Nucleus accumbens (tissue), 56 donors: ENCODE measurements at regions not wholly inside any gene's neighbourhood (a gene's known extent, or its start where the extent isn't known, plus 50 kb on each side); places are given as distances from the start of the nearest gene placed in this dataset.

Source experiments
- DNase-seq, 56 donors: peaks; one replicate each; lab custom pipeline; 2025; lab: John Stamatoyannopoulos, UW

DNA sequence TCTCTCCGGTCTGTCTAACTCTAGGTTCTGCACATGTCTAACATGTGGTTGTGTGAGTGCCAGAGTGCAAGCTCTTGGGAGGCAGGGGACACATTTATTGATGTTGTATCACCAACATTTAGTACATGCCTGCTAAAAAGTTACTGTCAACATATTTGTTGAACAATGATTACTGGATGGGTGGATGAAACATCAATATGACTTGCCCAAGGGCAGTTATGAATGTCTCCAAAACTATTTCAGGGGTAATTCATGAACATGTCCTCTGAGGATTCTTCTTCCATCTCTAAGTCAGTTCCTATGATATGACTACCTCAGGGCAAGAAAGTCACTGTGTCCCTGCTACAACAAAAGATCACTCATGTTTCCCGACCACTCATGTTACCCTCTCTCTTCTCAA, 91.3 kb upstream of the STEAP1B start:
- no peak for DNase-seq

GRCh38 chr7:22589641-22590201, 89.7 kb upstream of the STEAP1B start:
- DNase-seq = peak in 13 of 56 donors; percentile 5 to 49 (median 28)

- DNase-seq = no peak
Observed at GRCh38 chr7:22588351-22588750, 88.4 kb upstream of the STEAP1B start.

DNA sequence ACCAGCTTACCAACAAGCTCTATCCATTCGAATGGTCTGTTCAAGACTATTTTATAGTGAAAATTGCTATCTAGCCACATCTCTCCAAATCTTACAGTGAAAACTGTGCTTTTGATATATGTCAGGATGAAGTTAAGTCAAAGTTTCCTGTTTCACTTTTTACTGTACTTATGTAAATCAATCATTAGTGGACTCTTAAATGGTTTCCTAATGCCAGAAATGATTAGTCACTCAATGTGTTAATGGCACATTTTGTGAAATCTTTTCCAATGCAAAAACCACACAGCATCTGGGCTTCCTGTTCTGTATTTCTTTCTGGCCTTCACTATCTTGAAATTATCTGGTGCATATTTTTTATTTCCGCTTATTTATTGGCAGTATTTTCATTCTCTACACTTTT, 87.3 kb upstream of the STEAP1B start:
- DNase-seq = no peak

- DNase-seq = no peak
Observed at GRCh38 chr7:22586786-22587140, 86.8 kb upstream of the STEAP1B start.

DNA sequence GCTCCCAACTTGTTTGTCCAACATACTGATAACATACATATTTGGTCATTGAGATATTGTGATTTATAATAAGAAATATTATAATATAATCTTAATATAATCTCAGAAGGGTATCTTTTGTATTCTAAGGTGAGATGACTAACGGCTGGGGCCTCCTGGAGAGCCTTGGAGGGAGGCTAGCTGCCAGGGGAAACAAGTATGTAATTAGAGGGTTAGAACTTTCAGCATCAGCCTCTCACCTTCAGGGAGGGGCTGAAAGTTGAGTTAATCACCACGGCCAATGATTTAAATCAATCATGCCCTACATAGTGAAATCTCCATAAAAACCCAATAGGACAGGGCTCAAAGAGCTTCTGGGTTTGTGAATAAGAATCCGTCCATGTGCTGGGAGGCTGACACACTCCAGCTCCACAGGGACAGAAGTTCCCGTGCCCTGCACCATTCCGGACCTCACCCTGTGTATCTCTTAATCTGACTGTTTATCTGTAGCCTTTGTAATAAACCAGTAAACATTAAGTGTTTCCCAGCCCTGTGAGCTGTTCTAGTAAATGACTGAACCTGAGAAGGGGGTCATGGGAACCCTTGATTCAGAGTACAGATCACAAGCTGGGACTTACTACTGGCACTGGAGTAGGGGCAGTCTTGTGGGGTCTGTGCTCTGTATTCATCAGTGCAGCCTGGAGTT, 86.3 kb upstream of the STEAP1B start:
- DNase-seq = no peak

GRCh38 chr7:22584179-22584578, 84.2 kb upstream of the STEAP1B start:
- DNase-seq = no peak

- DNase-seq = no peak
Observed at GRCh38 chr7:22582863-22583622, 83.1 kb upstream of the STEAP1B start.

- no peak for DNase-seq
Observed at GRCh38 chr7:22581099-22581498, 81.1 kb upstream of the STEAP1B start.

- no peak for DNase-seq
Observed at GRCh38 chr7:22579961-22580360, 80.0 kb upstream of the STEAP1B start.

GRCh38 chr7:22578007-22578733, 78.2 kb upstream of the STEAP1B start:
- no peak for DNase-seq

DNA sequence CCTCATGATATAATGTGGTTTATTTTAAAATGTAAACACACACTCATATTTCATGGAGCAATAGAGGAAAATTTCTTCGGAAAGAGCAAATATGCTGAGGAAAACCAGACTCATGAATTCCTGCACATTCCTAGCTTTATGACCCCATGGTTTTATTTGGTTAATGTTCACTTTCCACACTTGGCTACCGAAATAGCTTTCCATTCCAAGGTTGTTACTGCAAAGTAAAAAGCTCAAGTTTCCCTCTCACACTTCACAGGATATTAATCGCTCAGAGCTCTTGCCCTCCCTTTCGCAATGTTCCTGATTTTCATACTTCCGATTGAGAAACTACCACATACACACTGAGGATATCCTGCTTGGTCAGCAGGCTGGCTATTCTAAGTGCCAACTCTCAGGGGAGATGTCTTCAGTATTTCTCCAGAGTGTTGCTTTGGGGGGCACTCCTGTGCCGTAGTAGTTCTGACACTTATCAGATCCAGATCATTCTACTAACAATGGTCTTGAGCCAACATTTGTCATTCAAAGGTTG, 77.5 kb upstream of the STEAP1B start:
- peak in 1 of 56 donors; percentile 17 for DNase-seq

DNA sequence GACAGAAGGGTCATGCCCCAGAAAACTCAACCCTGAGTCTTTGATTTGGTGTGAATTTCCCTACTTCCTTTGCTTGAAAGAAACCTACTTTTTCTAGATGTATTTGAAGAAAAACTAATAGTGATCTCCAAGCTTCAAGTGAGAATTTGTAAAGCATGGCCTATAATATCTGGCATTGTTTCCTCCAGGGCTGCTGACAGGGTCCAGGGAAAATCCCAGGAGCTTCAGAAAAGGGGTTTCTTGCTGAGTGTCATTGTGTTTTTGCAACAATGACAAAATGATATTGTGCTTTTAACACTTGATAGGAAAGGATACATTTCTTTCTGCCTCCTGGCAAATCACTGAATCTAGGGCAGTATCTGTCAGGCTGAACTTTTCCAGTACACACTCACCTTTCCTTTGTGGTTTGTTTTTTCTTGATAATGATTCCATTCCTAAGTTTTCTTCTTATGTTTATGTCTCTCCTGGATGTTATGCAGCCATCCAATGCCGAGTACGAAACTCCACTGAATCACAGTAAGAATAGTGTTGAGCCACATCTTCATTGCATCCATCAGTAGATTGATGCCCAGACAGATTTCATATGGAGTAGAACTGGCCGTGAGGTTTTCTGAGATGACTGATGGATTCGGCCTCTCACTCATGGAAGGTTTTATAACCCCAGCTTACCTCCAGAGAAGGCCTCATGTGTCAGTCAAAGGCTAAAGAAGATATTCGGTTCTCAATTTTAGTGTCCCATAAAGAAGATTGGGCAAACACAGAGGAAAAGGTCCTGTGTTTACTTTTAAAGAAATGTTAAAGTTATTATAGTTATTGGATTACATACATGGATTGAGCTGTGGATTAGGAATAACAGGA, 76.9 kb upstream of the STEAP1B start:
- DNase-seq = no peak

DNA sequence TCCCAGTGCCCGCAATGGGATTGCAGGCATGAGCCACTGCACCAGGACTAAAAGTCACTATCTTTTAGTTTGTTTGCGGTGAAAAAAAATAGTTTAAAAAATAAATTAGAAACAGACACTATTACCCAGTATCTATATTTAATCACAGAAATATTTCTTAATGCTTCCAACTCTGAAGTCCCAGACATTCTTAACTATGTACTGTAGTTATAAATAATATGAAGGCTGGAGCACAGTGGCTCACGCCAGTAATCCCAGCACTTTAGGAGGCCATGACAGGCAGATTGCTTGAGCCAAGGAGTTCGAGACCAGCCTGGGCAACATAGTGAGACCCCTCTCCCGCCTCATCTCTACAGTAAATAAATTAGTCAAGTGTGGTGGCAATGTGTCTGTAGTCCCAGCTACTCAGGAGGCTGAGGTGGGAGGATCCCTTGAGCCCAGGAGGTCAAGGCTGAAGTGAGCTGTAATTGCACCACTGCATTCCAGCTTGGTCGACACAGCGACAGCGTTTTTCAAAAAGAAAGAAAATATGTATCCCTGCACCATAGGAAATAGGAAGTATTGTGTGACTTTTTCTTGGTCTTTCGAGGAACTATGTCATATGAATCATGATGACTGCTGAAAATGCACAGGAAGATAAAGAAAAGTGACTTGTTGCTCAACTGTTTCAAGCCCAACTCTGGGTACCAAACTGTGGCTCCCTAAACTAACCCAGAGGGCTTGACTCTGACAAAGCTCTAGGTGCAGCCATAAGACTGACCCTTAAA, 74.9 kb upstream of the STEAP1B start:
- no peak for DNase-seq

DNA sequence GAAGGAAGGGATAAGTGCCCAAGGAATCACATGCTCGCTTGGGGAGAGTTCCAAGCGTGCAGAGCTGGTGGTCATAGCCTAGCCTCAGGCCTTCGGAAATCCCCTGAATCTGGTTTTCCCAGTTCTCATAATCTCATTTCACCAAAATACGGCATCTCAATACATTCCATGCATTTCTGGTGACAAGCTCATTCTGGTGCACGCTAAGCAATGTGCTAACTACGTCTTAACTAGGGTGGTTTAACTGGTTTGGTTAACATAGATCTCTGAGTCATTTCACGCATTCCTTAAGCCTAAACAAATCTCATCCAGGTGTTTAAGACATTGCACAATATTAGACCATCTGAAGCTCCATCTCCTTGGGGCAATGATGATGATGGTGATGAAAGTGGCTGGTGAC, 72.9 kb upstream of the STEAP1B start:
- no peak for DNase-seq

DNA sequence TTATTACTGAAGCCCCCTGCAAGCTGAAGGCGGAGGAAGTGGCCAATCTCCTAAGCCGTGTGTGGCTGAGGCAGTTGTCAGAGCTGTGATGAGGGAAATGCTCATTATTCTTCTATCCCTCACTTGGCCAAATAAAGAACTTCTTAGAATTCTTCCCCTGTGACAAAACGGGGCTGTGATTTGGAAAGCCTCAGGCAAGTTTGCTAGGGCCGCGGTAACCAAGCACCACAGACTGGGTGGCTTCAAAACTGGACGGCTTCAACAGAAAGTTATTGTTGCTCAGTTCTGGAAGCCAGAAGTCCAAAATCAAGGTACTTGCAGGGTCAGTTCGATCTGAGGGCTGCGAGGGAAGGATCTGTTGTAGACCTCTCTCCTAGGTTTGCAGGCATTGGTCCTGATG, 72.3 kb upstream of the STEAP1B start:
- DNase-seq = no peak

- no peak for DNase-seq
Observed at GRCh38 chr7:22571766-22572165, 71.8 kb upstream of the STEAP1B start.

- peak in 5 of 56 donors; percentile 12 to 22 (median 19) for DNase-seq
Observed at GRCh38 chr7:22569586-22570321, 69.8 kb upstream of the STEAP1B start.

- DNase-seq = no peak
Observed at GRCh38 chr7:22566592-22566991, 66.6 kb upstream of the STEAP1B start.
